ENCODE measurements at regions not wholly inside any gene's neighbourhood (a gene's known extent, or its start where the extent isn't known, plus 50 kb on each side); places are given as distances from the start of the nearest gene placed in this dataset.

DNA sequence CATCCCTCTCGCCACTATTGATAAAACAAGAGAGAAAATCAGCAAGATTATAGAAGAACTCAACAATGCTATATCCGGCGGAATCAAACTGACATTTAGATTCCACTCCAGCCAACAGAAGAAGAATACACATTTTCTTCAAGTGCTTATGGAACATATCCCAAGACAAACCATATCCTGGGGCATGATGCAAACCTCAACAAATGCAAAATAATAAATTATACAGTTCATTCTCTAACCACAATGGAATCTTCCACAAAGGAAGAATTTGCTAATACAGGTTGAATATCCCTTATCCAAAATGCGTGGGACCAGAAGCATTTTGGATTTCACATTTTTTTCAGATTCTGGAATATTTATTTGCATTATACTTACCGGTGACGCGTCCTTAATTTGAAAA lies 51.4 kb upstream of the YPEL5 start:
- H3K9me3 ChIP-seq: no peaks in the 10 kb centered on the region
- H3K4me1 ChIP-seq: no peaks in the 10 kb centered on the region
- H3K27me3 ChIP-seq: peaks cover 0 to 32% (median 0%) of the 10 kb centered on the region in 4 donors
- no peak overlapping the region for H3K4me3 ChIP-seq
- no peak for TF ChIP-seq POLR2AphosphoS5 (IDR thresholded peaks at IDR 0.05)
- TF ChIP-seq EP300 (IDR thresholded peaks at IDR 0.05): no peak
- TF ChIP-seq, protein P1, sequence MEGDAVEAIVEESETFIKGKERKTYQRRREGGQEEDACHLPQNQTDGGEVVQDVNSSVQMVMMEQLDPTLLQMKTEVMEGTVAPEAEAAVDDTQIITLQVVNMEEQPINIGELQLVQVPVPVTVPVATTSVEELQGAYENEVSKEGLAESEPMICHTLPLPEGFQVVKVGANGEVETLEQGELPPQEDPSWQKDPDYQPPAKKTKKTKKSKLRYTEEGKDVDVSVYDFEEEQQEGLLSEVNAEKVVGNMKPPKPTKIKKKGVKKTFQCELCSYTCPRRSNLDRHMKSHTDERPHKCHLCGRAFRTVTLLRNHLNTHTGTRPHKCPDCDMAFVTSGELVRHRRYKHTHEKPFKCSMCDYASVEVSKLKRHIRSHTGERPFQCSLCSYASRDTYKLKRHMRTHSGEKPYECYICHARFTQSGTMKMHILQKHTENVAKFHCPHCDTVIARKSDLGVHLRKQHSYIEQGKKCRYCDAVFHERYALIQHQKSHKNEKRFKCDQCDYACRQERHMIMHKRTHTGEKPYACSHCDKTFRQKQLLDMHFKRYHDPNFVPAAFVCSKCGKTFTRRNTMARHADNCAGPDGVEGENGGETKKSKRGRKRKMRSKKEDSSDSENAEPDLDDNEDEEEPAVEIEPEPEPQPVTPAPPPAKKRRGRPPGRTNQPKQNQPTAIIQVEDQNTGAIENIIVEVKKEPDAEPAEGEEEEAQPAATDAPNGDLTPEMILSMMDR (IDR thresholded peaks at IDR 0.05): no peak
- no peak for TF ChIP-seq POLR2A (IDR thresholded peaks at IDR 0.05; ENCODE audit: low read depth)
- no peak for DNase-seq (ENCODE audit: extremely low spot score)
- no peaks in the 10 kb centered on the region for H3K36me3 ChIP-seq
- WGBS: 86% methylated on average over 7 of the region's 7 CpGs
- intact Hi-C loops (cut with DNase I): no loop called here
- no peak overlapping the region for H3K27ac ChIP-seq (replicated peaks in 1 of 4)

DNA sequence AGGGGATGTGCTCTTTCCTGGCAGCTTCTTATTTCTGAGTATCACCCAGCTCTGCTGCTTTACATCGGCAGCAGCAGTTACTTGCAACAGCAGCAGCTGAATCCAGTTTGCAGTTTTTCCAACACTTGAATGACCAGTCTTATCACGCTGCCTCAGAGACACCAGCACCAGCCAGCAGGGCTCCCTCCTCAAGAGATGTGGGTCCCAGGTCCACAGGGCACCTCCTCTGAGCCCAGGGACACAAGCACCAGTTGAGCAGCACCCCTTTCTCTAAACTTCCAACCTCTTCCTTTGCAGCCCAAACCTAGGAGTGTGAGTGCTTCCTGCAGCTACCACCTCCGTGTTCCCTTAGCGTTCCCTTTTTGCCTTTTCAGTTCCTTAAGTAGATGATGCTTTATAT lies 50.4 kb upstream of the YPEL5 start:
- TF ChIP-seq POLR2AphosphoS5 (IDR thresholded peaks at IDR 0.05) (no peak), POLR2A (IDR thresholded peaks at IDR 0.05; ENCODE audit: low read depth) (no peak), EP300 (IDR thresholded peaks at IDR 0.05) (no peak)
- TF ChIP-seq, protein P1 (IDR thresholded peaks at IDR 0.05): no peak
- Histone ChIP-seq H3K36me3 (no peaks in the 10 kb centered on the region), H3K27ac (replicated peaks in 1 of 4) (no peak overlapping the region), H3K27me3 (peaks cover 0 to 31% (median 0%) of the 10 kb centered on the region in 4 donors), H3K4me1 (no peaks in the 10 kb centered on the region), H3K9me3 (no peaks in the 10 kb centered on the region), H3K4me3 (no peak overlapping the region)
- intact Hi-C loops (cut with DNase I): no loop called here
- DNase-seq (ENCODE audit: extremely low spot score): no peak
- 66% methylated on average over 4 of the region's 4 CpGs for WGBS

Measured in esophagus muscularis mucosa (tissue), 4 donors.